Breast epithelium (tissue), 4 donors: ENCODE measurements at regions not wholly inside any gene's neighbourhood (a gene's known extent, or its start where the extent isn't known, plus 50 kb on each side); places are given as distances from the start of the nearest gene placed in this dataset.

Experiments used
- DNase-seq, 2 donors: peaks; one replicate each; pipeline ENCODE4 v3.0.0-alpha.2; 2019; ENCODE audit warnings: low spot score in 2 of 2
- H3K27ac ChIP-seq, 2 donors: fragments of 200-600 bp; sonication (generic) in 1 of 2; one replicate each; pipeline ENCODE4 v1.5.1; 2016 to 2019; ENCODE audit warnings: mild to moderate bottlenecking in 1 of 2
- H3K27me3 ChIP-seq, 2 donors: fragments of 200-600 bp; sonication (generic) in 1 of 2; one replicate each; pipeline versions ENCODE4 v1.5.1 to v1.6.0; 2017 to 2019; ENCODE audit warnings: control low read depth in 1 of 2, mild to moderate bottlenecking in 1 of 2
- H3K36me3 ChIP-seq: fragments of 200-600 bp; one replicate; pipeline ENCODE4 v1.5.1; 2019
- H3K4me1 ChIP-seq, 2 donors: fragments of 200-600 bp; sonication (generic); one replicate each; pipeline ENCODE4 v1.5.1; 2016 to 2019; ENCODE audit warnings: control low read depth in 1 of 2
- H3K4me3 ChIP-seq, 3 donors: fragments of 200-600 bp; sonication (generic); 1 replicate in 2 of 3; 2 replicates in 1 of 3; pipeline ENCODE4 v1.5.1; 2016 to 2019; ENCODE audit warnings: mild to moderate bottlenecking in 3 of 3, moderate library complexity in 2 of 3
- H3K9me3 ChIP-seq, 2 donors: fragments of 200-600 bp; sonication (generic) in 1 of 2; one replicate each; pipeline ENCODE4 v1.5.1; 2016 to 2019; ENCODE audit warnings: control low read depth in 1 of 2
- POLR2A ChIP-seq: fragments of 450-650 bp; IDR thresholded peaks from one replicate; pipeline ENCODE4 v1.6.1; 2016; ENCODE audit warnings: antibody characterized with exemption, mild to moderate bottlenecking, moderate library complexity
- POLR2AphosphoS5 ChIP-seq, 3 donors: sonication (generic); formaldehyde crosslinking; IDR thresholded peaks; one replicate each; pipeline ENCODE4 v1.6.1; 2017; ENCODE audit warnings: antibody characterized with exemption in 3 of 3
- intact Hi-C: fragments of 100-400 bp; cut with DNase I; formaldehyde crosslinking; loops from one replicate; pipeline ENCODE4 v1.15.1; 2023; ENCODE audit warnings: low total_unique reads
- TF ChIP-seq, protein P1 (sequence below), 3 donors: fragments of 450-650 bp; IDR thresholded peaks; one replicate each; pipeline ENCODE4 v1.5.1; 2016 to 2017; ENCODE audit warnings: antibody characterized with exemption in 3 of 3, mild to moderate bottlenecking in 3 of 3, moderate library complexity in 3 of 3

DNA sequence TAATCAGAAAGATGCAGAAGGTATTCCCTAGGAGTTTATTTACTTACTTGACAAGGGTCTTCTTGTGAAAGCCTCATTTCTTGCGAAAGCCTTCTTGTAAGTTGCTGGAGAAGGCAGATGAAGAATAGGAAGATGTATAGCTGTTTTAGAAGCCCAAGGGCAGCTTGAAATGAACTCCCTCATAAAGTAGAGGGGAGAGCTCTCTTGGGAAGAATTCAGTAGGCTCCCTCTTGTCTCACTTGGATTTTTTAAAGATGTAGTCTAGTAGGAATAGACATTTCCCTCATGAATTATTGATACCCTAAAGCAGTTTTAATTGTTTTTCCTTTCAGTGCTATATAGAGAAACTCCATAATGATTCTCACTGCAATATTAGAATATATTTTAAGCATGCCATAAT is 639.2 kb upstream of the CXADR start:
- Histone ChIP-seq H3K27me3 (no peaks in the 10 kb centered on the region), H3K4me3 (no peak overlapping the region), H3K36me3 (no peaks in the 10 kb centered on the region), H3K9me3 (no peaks in the 10 kb centered on the region), H3K27ac (no peak overlapping the region), H3K4me1 (no peaks in the 10 kb centered on the region)
- DNase-seq, result no peak
- TF ChIP-seq, protein P1, sequence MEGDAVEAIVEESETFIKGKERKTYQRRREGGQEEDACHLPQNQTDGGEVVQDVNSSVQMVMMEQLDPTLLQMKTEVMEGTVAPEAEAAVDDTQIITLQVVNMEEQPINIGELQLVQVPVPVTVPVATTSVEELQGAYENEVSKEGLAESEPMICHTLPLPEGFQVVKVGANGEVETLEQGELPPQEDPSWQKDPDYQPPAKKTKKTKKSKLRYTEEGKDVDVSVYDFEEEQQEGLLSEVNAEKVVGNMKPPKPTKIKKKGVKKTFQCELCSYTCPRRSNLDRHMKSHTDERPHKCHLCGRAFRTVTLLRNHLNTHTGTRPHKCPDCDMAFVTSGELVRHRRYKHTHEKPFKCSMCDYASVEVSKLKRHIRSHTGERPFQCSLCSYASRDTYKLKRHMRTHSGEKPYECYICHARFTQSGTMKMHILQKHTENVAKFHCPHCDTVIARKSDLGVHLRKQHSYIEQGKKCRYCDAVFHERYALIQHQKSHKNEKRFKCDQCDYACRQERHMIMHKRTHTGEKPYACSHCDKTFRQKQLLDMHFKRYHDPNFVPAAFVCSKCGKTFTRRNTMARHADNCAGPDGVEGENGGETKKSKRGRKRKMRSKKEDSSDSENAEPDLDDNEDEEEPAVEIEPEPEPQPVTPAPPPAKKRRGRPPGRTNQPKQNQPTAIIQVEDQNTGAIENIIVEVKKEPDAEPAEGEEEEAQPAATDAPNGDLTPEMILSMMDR (IDR thresholded peaks at IDR 0.05), result no peak
- TF ChIP-seq POLR2AphosphoS5 (IDR thresholded peaks at IDR 0.05), result no peak
- TF ChIP-seq POLR2A, result no peak
- intact Hi-C loops, result no loop called here

DNA sequence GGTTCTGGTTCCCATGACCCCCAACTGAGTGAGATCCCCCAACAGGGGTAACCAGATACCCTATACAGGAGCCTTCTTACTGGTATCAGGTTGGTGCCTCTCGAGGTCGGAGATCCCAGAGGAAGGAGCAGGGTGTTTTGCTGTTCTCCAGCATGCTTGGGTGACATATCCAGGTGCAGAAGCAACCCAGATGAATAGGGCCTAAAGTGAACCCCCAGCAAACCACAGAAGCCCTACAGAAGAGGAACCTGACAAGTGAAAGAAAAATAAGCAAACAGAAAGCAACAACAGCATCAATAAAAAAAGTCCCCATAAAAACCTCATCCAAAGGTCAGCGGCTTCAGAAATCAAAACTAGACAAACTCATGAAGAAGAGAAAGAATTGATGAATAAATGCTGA is 633.4 kb upstream of the CXADR start:
- TF ChIP-seq POLR2AphosphoS5 (IDR thresholded peaks at IDR 0.05), result no peak
- no peak for TF ChIP-seq POLR2A
- TF ChIP-seq, protein P1 (IDR thresholded peaks at IDR 0.05), result no peak
- Histone ChIP-seq H3K27me3 (no peaks in the 10 kb centered on the region), H3K9me3 (no peaks in the 10 kb centered on the region), H3K4me1 (no peaks in the 10 kb centered on the region), H3K4me3 (no peak overlapping the region), H3K27ac (no peak overlapping the region), H3K36me3 (no peaks in the 10 kb centered on the region)
- intact Hi-C loops, result no loop called here
- no peak for DNase-seq

DNA sequence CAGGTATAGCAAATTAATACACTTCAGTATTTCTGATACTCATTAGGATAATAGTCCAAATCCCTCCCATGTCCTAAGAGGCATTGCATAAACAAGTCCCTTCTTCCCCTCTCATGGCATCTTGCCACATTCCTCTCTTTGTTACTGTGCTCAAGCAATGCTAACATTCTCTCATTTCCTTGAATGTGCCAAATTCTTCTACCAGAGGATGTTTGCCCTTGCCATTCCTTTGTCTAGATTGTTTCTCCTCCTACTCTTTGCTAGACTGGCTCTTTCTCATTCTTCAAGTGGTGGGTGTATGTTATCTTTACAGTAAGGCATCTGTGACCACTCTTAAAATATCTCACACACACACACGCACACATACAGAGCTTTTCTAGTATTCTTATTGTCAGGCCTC is 621.0 kb upstream of the CXADR start:
- Histone ChIP-seq H3K36me3 (no peaks in the 10 kb centered on the region), H3K27ac (peak overlapping the region; percentile 21 to 55)
- intact Hi-C loops, result no loop called here

DNA sequence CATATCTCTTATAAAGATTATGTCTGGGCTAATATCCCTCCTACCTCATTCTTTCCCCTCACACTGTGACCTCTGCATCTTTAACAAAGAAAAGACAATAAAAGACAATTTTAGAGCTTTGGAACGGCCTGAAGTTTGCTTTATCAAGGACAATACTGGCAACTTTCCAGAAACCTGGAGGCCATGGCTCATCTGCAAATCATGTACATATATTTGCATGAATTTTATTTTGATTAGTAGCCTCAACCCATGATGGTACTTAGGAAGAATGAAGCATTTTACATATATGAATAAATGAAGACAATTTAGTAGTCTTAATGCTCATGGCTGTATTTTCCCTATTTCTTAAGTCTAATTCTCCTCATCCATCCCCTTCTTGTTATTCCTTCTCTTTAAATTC is 612.2 kb upstream of the CXADR start:
- no peak for DNase-seq
- Histone ChIP-seq H3K27me3 (no peaks in the 10 kb centered on the region), H3K36me3 (no peaks in the 10 kb centered on the region), H3K4me1 (no peaks in the 10 kb centered on the region), H3K27ac (no peak overlapping the region), H3K9me3 (no peaks in the 10 kb centered on the region), H3K4me3 (no peak overlapping the region)
- intact Hi-C loops, result no loop called here
- TF ChIP-seq POLR2AphosphoS5 (IDR thresholded peaks at IDR 0.05) (no peak), POLR2A (no peak)
- TF ChIP-seq, protein P1 (IDR thresholded peaks at IDR 0.05), result no peak

More for the DNA sequence above, 621.0 kb upstream of the CXADR start:
- DNase-seq, result peak in 1 of 2 donors; percentile 61
- TF ChIP-seq, protein P1 (IDR thresholded peaks at IDR 0.05), result no peak
- TF ChIP-seq POLR2AphosphoS5 (IDR thresholded peaks at IDR 0.05) (no peak), POLR2A (no peak)
- H3K9me3 ChIP-seq, result no peaks in the 10 kb centered on the region
- no peaks in the 10 kb centered on the region for H3K4me1 ChIP-seq
- H3K4me3 ChIP-seq, result no peak overlapping the region
- H3K27me3 ChIP-seq, result no peaks in the 10 kb centered on the region

DNA sequence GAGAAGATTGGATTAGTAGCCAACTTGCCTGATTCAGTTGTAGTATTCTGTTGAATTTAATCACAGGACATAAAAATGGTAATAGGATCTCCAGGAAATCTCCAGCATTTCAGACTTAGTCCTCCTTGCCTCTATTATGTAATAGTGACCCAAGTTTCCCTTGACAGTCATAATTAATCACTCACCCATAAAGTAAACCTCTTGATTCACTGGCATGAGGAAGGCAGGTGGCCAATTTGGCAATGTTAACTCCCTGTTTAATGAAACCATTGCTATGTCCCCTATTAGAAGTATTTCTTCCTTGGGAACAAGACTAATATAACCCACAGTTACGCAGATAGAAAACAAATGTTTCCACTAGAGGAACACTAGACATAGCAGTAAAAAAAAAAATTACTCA is 604.8 kb upstream of the CXADR start:
- Histone ChIP-seq H3K27me3 (no peaks in the 10 kb centered on the region), H3K4me3 (no peak overlapping the region), H3K36me3 (no peaks in the 10 kb centered on the region), H3K27ac (no peak overlapping the region), H3K4me1 (no peaks in the 10 kb centered on the region), H3K9me3 (no peaks in the 10 kb centered on the region)
- peak in 1 of 2 donors; percentile 31 for DNase-seq
- TF ChIP-seq, protein P1 (IDR thresholded peaks at IDR 0.05), result no peak
- TF ChIP-seq POLR2A (no peak), POLR2AphosphoS5 (IDR thresholded peaks at IDR 0.05) (no peak)
- intact Hi-C loops, result no loop called here
